ENCODE measurements at regions not wholly inside any gene's neighbourhood (a gene's known extent, or its start where the extent isn't known, plus 50 kb on each side); places are given as distances from the start of the nearest gene placed in this dataset.

DNA sequence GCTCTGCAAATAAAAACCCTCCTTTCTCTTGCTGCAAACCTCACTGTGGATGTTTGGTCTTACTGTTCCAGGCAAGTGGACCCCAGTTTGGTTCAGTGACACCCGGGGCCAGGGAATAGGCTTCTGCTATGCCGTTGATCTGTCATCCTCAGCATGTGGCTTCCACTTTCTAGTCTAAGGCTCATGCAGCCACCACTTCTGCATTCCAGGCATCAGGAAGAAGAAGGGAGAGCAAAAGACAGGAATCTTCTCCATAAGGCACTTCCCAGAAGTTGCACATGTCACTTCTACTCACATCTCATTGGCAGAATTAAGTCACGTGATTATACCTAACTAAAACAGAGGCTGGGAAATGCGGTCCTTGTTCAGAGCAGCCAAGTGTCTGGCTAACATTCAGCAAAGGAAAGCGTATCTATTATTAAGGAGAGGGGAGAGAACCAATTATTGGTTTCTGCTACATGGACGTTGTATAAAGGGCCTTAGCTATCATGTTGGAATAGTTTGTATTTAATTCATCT, 173.6 kb upstream of the PFN2 start:
- intact Hi-C loops (cut with micrococcal nuclease) = no loop called here
- Mint-ChIP-seq H3K27me3 (ENCODE audit: insufficient read depth, unreplicated experiment) (no peaks in the 10 kb centered on the region), H3K36me3 (ENCODE audit: insufficient read depth, unreplicated experiment) (no peaks in the 10 kb centered on the region), H3K4me1 (ENCODE audit: insufficient read depth, unreplicated experiment) (peaks cover 19% of the 10 kb centered on the region), H3K4me3 (ENCODE audit: unreplicated experiment) (no peak overlapping the region), H3K9me3 (ENCODE audit: unreplicated experiment) (no peaks in the 10 kb centered on the region), H3K27ac (ENCODE audit: low read depth, unreplicated experiment) (no peak overlapping the region)
- TF ChIP-seq, protein P1, sequence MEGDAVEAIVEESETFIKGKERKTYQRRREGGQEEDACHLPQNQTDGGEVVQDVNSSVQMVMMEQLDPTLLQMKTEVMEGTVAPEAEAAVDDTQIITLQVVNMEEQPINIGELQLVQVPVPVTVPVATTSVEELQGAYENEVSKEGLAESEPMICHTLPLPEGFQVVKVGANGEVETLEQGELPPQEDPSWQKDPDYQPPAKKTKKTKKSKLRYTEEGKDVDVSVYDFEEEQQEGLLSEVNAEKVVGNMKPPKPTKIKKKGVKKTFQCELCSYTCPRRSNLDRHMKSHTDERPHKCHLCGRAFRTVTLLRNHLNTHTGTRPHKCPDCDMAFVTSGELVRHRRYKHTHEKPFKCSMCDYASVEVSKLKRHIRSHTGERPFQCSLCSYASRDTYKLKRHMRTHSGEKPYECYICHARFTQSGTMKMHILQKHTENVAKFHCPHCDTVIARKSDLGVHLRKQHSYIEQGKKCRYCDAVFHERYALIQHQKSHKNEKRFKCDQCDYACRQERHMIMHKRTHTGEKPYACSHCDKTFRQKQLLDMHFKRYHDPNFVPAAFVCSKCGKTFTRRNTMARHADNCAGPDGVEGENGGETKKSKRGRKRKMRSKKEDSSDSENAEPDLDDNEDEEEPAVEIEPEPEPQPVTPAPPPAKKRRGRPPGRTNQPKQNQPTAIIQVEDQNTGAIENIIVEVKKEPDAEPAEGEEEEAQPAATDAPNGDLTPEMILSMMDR (IDR thresholded peaks at IDR 0.05; ENCODE audit: unreplicated experiment) = no peak
- CTCF ChIA-PET = interaction anchor here (0.7 to 0.8 kb wide), 2 partner anchors 177 to 808 kb away, joined by 3 to 4 read pairs; no protein-coding TSS in a partner anchor
- no TSS peak for BruUV-seq (replicated peaks)
- POLR2A ChIA-PET = no interaction called here
- no peak for DNase-seq (ENCODE audit: unreplicated experiment)

DNA sequence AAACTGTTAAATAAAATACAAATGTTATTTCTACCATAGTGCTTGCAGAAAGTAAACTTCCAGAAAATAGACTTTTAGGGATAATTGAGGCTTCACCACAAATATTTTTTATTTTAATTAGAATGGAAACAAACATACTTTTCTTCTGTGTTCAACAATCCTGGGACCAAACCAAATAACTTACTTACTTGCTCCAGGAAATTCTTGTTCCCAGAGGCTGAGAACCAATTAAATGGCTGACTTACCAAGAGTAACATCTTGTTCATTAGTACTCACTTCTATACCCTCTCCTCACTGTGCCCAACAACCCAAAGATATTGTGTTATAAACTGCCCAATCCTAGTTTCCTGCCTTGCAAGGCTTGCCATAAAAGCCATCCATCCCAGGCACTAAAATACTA, 172.2 kb upstream of the PFN2 start:
- intact Hi-C loops (cut with micrococcal nuclease) = no loop called here
- Mint-ChIP-seq H3K9me3 (ENCODE audit: unreplicated experiment) (no peaks in the 10 kb centered on the region), H3K27me3 (ENCODE audit: insufficient read depth, unreplicated experiment) (no peaks in the 10 kb centered on the region), H3K4me1 (ENCODE audit: insufficient read depth, unreplicated experiment) (peaks cover 11% of the 10 kb centered on the region), H3K36me3 (ENCODE audit: insufficient read depth, unreplicated experiment) (no peaks in the 10 kb centered on the region), H3K27ac (ENCODE audit: low read depth, unreplicated experiment) (no peak overlapping the region), H3K4me3 (ENCODE audit: unreplicated experiment) (no peak overlapping the region)
- TF ChIP-seq, protein P1 (IDR thresholded peaks at IDR 0.05; ENCODE audit: unreplicated experiment) = no peak
- DNase-seq (ENCODE audit: unreplicated experiment) = no peak
- CTCF ChIA-PET = interaction anchor here (0.6 kb wide), 1 partner anchor 27 kb away, joined by 3 read pairs; no protein-coding TSS in a partner anchor
- no TSS peak for BruUV-seq (replicated peaks)
- POLR2A ChIA-PET = no interaction called here

DNA sequence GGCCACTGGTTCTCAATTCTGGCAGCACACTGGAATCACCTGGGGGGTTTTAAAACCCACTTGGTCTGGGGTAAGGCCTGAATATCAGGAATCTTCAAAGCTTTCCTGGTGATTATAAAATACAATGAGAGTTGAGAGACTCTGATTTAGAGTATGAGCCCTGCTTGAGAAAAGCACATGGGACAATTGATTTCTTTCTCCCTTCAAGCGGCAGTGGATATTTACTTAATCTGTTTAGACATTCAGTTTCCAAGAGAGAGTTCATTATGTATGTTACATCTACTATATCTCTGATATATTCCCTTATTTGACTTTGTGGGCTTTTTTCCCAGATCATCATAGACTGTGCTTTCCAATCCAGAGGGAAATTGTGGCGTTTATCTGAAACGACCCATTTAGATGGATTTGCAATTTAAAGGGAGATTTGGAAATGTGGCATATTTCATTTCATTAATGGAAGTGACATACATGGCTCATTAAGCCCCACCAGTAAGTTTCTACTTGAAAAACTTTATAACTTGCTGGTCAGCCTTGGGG, 171.2 kb upstream of the PFN2 start:
- no TSS peak for BruUV-seq (replicated peaks)
- H3K4me3 Mint-ChIP-seq (ENCODE audit: unreplicated experiment) = no peak overlapping the region
- no peaks in the 10 kb centered on the region for H3K9me3 Mint-ChIP-seq (ENCODE audit: unreplicated experiment)
- no peak overlapping the region for H3K27ac Mint-ChIP-seq (ENCODE audit: low read depth, unreplicated experiment)
- intact Hi-C loops (cut with micrococcal nuclease) = no loop called here
- H3K4me1 Mint-ChIP-seq (ENCODE audit: insufficient read depth, unreplicated experiment) = peaks cover under 1% of the 10 kb centered on the region
- no peaks in the 10 kb centered on the region for H3K36me3 Mint-ChIP-seq (ENCODE audit: insufficient read depth, unreplicated experiment)
- DNase-seq (ENCODE audit: unreplicated experiment) = no peak
- H3K27me3 Mint-ChIP-seq (ENCODE audit: insufficient read depth, unreplicated experiment) = peaks cover 6% of the 10 kb centered on the region
- ChIA-PET CTCF (interaction anchor here (0.7 kb wide), 1 partner anchor 35 kb away, joined by 3 read pairs; no protein-coding TSS in a partner anchor), POLR2A (no interaction called here)
- TF ChIP-seq, protein P1 (IDR thresholded peaks at IDR 0.05; ENCODE audit: unreplicated experiment) = no peak

DNA sequence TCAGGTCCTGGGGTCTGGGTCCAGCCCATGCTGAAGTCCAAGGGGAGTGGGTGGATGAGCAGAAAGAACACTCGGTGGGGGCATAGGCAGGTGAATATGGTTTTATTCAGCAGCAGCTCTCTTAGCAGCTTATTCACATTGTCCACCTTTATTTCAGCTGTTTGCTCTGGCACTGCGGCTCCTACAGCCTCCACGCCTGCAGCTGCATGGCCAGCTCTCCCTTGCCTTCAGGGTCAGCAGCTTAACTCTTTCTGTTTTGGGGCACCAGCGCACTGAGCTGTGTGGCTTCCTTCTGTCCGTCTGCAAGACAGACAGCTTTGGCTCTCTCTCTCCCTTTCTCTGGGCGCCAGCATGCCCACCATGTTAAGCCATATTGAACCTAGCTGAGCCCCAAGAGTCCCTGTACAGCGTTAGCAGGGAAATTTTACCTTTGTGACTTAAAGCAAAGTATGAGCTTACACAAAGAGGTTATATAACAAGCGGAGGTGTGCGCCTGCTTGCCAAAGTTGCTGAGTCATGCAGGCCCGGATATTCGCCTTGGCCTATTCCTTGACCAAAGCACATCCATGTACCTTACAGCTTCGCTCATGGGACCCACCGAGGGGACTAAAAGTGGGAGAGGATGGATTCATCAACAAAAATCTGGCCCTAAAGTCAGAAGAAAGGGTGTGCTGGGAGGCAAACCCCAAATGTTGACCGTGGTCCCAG, 170.1 kb upstream of the PFN2 start:
- no peaks in the 10 kb centered on the region for H3K9me3 Mint-ChIP-seq (ENCODE audit: unreplicated experiment)
- BruUV-seq (replicated peaks) = no TSS peak
- no peaks in the 10 kb centered on the region for H3K36me3 Mint-ChIP-seq (ENCODE audit: insufficient read depth, unreplicated experiment)
- H3K27ac Mint-ChIP-seq (ENCODE audit: low read depth, unreplicated experiment) = no peak overlapping the region
- TF ChIP-seq, protein P1 (IDR thresholded peaks at IDR 0.05; ENCODE audit: unreplicated experiment) = no peak
- ChIA-PET POLR2A (interaction anchor here (0.6 kb wide), 1 partner anchor 10 kb away, joined by 3 read pairs; no protein-coding TSS in a partner anchor), CTCF (no interaction called here)
- no peaks in the 10 kb centered on the region for H3K4me1 Mint-ChIP-seq (ENCODE audit: insufficient read depth, unreplicated experiment)
- no peak for DNase-seq (ENCODE audit: unreplicated experiment)
- H3K4me3 Mint-ChIP-seq (ENCODE audit: unreplicated experiment) = no peak overlapping the region
- H3K27me3 Mint-ChIP-seq (ENCODE audit: insufficient read depth, unreplicated experiment) = peaks cover 12% of the 10 kb centered on the region
- intact Hi-C loops (cut with micrococcal nuclease) = no loop called here
